HL-60 (cell line): ENCODE measurements at regions not wholly inside any gene's neighbourhood (a gene's known extent, or its start where the extent isn't known, plus 50 kb on each side); places are given as distances from the start of the nearest gene placed in this dataset.

Experiments
- GABPA ChIP-seq: IDR thresholded peaks from 2 replicates; pipeline ENCODE4 v1.6.1; 2012; ENCODE audit warnings: low read depth
- POLR2AphosphoS5 ChIP-seq: IDR thresholded peaks from 2 replicates; pipeline ENCODE4 v1.6.1; 2012; ENCODE audit warnings: low read depth
- SPI1 ChIP-seq: IDR thresholded peaks from 2 replicates; pipeline ENCODE4 v1.6.1; 2012; ENCODE audit warnings: low read depth, mild to moderate bottlenecking, borderline replicate concordance
- TF ChIP-seq, protein P1 (sequence below): IDR thresholded peaks from one replicate; pipeline ENCODE4 v1.5.1; 2011; ENCODE audit warnings: low read length, control low read depth, inconsistent platforms; ENCODE audit not compliant: insufficient read depth

DNA sequence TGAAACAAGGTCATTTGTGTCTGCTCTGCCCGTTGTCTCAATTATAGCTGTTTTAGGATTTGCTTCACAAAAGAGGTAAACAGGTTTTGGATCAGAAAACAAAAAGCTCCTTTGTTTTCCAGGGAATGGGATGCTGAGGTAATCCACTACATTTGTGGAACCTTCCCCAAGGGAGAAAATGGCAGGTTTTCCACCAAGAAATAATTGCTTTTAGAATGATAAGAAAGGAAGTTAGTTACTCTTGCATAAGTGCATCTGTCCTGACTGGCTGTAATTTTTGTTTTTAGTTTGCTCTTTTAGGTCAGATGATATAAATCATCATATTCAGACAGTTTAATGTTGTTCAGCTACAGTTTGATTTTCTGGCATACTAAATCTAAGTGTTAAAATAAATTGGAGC lies 198.5 kb upstream of the COL8A1 start:
- TF ChIP-seq, protein P1, sequence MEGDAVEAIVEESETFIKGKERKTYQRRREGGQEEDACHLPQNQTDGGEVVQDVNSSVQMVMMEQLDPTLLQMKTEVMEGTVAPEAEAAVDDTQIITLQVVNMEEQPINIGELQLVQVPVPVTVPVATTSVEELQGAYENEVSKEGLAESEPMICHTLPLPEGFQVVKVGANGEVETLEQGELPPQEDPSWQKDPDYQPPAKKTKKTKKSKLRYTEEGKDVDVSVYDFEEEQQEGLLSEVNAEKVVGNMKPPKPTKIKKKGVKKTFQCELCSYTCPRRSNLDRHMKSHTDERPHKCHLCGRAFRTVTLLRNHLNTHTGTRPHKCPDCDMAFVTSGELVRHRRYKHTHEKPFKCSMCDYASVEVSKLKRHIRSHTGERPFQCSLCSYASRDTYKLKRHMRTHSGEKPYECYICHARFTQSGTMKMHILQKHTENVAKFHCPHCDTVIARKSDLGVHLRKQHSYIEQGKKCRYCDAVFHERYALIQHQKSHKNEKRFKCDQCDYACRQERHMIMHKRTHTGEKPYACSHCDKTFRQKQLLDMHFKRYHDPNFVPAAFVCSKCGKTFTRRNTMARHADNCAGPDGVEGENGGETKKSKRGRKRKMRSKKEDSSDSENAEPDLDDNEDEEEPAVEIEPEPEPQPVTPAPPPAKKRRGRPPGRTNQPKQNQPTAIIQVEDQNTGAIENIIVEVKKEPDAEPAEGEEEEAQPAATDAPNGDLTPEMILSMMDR, result no peak
- TF ChIP-seq SPI1 (no peak), POLR2AphosphoS5 (no peak), GABPA (no peak)
